ENCODE measurements at regions not wholly inside any gene's neighbourhood (a gene's known extent, or its start where the extent isn't known, plus 50 kb on each side); places are given as distances from the start of the nearest gene placed in this dataset.

GRCh38 chr7:93751421-93751820, 139.1 kb downstream of the TFPI2 start:
- TF ChIP-seq EZH2 (IDR thresholded peaks at IDR 0.05; ENCODE audit: borderline replicate concordance, low read length) (no peak), CTCF (IDR thresholded peaks at IDR 0.05; ENCODE audit: low read length) (no peak)
